IPS-NIHi11 (cell line): ENCODE measurements at regions not wholly inside any gene's neighbourhood (a gene's known extent, or its start where the extent isn't known, plus 50 kb on each side); places are given as distances from the start of the nearest gene placed in this dataset.
"Not testable (repeated sequence)": the region's sequence is repeated elsewhere in the genome, so short reads cannot be mapped to it uniquely, and the experiment has no call there.

Source experiments
- DNase-seq: peaks from one replicate; pipeline ENCODE4 v3.0.0; 2012; ENCODE audit warnings: mixed read lengths, low spot score

GRCh38 chr4:98828801-98829200 is 100.1 kb downstream of the EIF4E start:
- DNase-seq = peak; percentile 15

- DNase-seq = no peak
Measured at GRCh38 chr4:98827661-98828060, 101.3 kb downstream of the EIF4E start.

GRCh38 chr4:98822144-98822543 is 106.8 kb downstream of the EIF4E start:
- no peak for DNase-seq

GRCh38 chr4:98818116-98818515 is 110.8 kb downstream of the EIF4E start:
- not testable (repeated sequence) for DNase-seq

- DNase-seq = no peak
Measured at GRCh38 chr4:98816816-98817215, 112.1 kb downstream of the EIF4E start.

- DNase-seq = no peak
Measured at GRCh38 chr4:98816386-98816785, 112.5 kb downstream of the EIF4E start.

GRCh38 chr4:98804403-98804802 is 124.5 kb downstream of the EIF4E start:
- no peak for DNase-seq

- no peak for DNase-seq
Measured at GRCh38 chr4:98803251-98803650, 125.7 kb downstream of the EIF4E start.

- no peak for DNase-seq
Measured at GRCh38 chr4:98802770-98803198, 126.1 kb downstream of the EIF4E start.

GRCh38 chr4:98801259-98801725 is 127.6 kb downstream of the EIF4E start:
- DNase-seq = no peak

GRCh38 chr4:98796991-98797390 is 131.9 kb downstream of the EIF4E start:
- DNase-seq = no peak

GRCh38 chr4:98794565-98795205 is 134.2 kb downstream of the EIF4E start:
- DNase-seq = no peak

- no peak for DNase-seq
Measured at GRCh38 chr4:98793658-98794057, 135.2 kb upstream of the TSPAN5 start.

GRCh38 chr4:98786866-98787265 is 128.5 kb upstream of the TSPAN5 start:
- DNase-seq = no peak

- DNase-seq = no peak
Measured at GRCh38 chr4:98784947-98785706, 126.7 kb upstream of the TSPAN5 start.

- DNase-seq = no peak
Measured at GRCh38 chr4:98781641-98782357, 123.4 kb upstream of the TSPAN5 start.

GRCh38 chr4:98780926-98781325 is 122.5 kb upstream of the TSPAN5 start:
- DNase-seq = no peak

- no peak for DNase-seq
Measured at GRCh38 chr4:98779088-98779487, 120.7 kb upstream of the TSPAN5 start.

GRCh38 chr4:98778206-98778605 is 119.8 kb upstream of the TSPAN5 start:
- no peak for DNase-seq

GRCh38 chr4:98775672-98776071 is 117.3 kb upstream of the TSPAN5 start:
- DNase-seq = no peak

- DNase-seq = no peak
Measured at GRCh38 chr4:98773638-98774037, 115.2 kb upstream of the TSPAN5 start.

GRCh38 chr4:98771959-98772632 is 113.7 kb upstream of the TSPAN5 start:
- DNase-seq = no peak
